HL-60 (cell line): ENCODE measurements at regions not wholly inside any gene's neighbourhood (a gene's known extent, or its start where the extent isn't known, plus 50 kb on each side); places are given as distances from the start of the nearest gene placed in this dataset.

ENCODE experiments used
- DNase-seq, 2 experiments: peaks; one replicate each; pipeline ENCODE4 v3.0.0-alpha.2; 2010 to 2020; ENCODE audit warnings: low read depth in 1 of 2, low spot score in 1 of 2
- H3K27ac ChIP-seq: fragments of 250-450 bp; sonication (Bioruptor Pico); replicated peaks from 2 replicates; pipeline ENCODE4 v1.5.1; 2020; ENCODE audit warnings: mild to moderate bottlenecking, moderate library complexity
- H3K27me3 ChIP-seq: fragments of 250-450 bp; sonication (Bioruptor Pico); 2 replicates; pipeline ENCODE4 v1.5.1; 2021; ENCODE audit warnings: mild to moderate bottlenecking, moderate library complexity; ENCODE audit not compliant: insufficient read depth, poor library complexity, severe bottlenecking
- H3K4me3 ChIP-seq: replicated peaks from 2 replicates; pipeline ENCODE4 v1.5.1; 2011; ENCODE audit warnings: mild to moderate bottlenecking, control low read depth, low read length; ENCODE audit not compliant: insufficient read depth
- CTCF ChIP-seq: IDR thresholded peaks from one replicate; pipeline ENCODE4 v1.5.1; 2011; ENCODE audit warnings: low read length, control low read depth, inconsistent platforms; ENCODE audit not compliant: insufficient read depth
- GABPA ChIP-seq: IDR thresholded peaks from 2 replicates; pipeline ENCODE4 v1.6.1; 2012; ENCODE audit warnings: low read depth
- POLR2AphosphoS5 ChIP-seq: IDR thresholded peaks from 2 replicates; pipeline ENCODE4 v1.6.1; 2012; ENCODE audit warnings: low read depth
- REST ChIP-seq: IDR thresholded peaks from 2 replicates; pipeline ENCODE4 v1.6.1; 2012; ENCODE audit warnings: low read depth; ENCODE audit not compliant: insufficient replicate concordance
- SPI1 ChIP-seq: IDR thresholded peaks from 2 replicates; pipeline ENCODE4 v1.6.1; 2012; ENCODE audit warnings: low read depth, mild to moderate bottlenecking, borderline replicate concordance

- Histone ChIP-seq H3K4me3 (no peak overlapping the region), H3K27ac (no peak overlapping the region), H3K27me3 (no peaks in the 10 kb centered on the region)
- TF ChIP-seq POLR2AphosphoS5: no peak
- no peak for DNase-seq
Observed at GRCh38 chr12:89891933-89892332, 183.3 kb upstream of the ATP2B1 start.

- no peak for DNase-seq
- H3K27ac ChIP-seq: no peak overlapping the region
- H3K4me3 ChIP-seq: no peak overlapping the region
- no peaks in the 10 kb centered on the region for H3K27me3 ChIP-seq
- no peak for TF ChIP-seq SPI1
- TF ChIP-seq POLR2AphosphoS5: no peak
- no peak for TF ChIP-seq GABPA
- TF ChIP-seq CTCF: no peak
Observed at GRCh38 chr12:89890161-89890560, 181.5 kb upstream of the ATP2B1 start.

GRCh38 chr12:89889062-89889461 is 180.4 kb upstream of the ATP2B1 start:
- no peak for TF ChIP-seq SPI1
- no peak for TF ChIP-seq CTCF
- TF ChIP-seq POLR2AphosphoS5: no peak
- no peak for TF ChIP-seq GABPA
- no peak for TF ChIP-seq REST
- no peak overlapping the region for H3K27ac ChIP-seq
- no peaks in the 10 kb centered on the region for H3K27me3 ChIP-seq
- no peak overlapping the region for H3K4me3 ChIP-seq
- no peak for DNase-seq

GRCh38 chr12:89884952-89885351 is 176.3 kb upstream of the ATP2B1 start:
- Histone ChIP-seq H3K27me3 (no peaks in the 10 kb centered on the region), H3K4me3 (no peak overlapping the region), H3K27ac (no peak overlapping the region)
- TF ChIP-seq SPI1: no peak
- no peak for TF ChIP-seq REST
- no peak for TF ChIP-seq POLR2AphosphoS5
- TF ChIP-seq CTCF: no peak
- no peak for TF ChIP-seq GABPA
- DNase-seq: no peak
